GM21737 (cell line): ENCODE measurements at regions not wholly inside any gene's neighbourhood (a gene's known extent, or its start where the extent isn't known, plus 50 kb on each side); places are given as distances from the start of the nearest gene placed in this dataset.

ENCODE experiments used
- ATAC-seq: cut with Tn5 transposase; IDR thresholded peaks from one replicate; pipeline ENCODE4 v1.9.1; 2021; ENCODE audit warnings: mild to moderate bottlenecking, moderate library complexity; ENCODE audit not compliant: unreplicated experiment

- ATAC-seq, result no peak
Observed at GRCh38 chr13:74329962-74330361, 195.8 kb upstream of the KLF12 start.

- ATAC-seq, result no peak
Observed at GRCh38 chr13:74325106-74325505, 190.9 kb upstream of the KLF12 start.

GRCh38 chr13:74324338-74324737 is 190.1 kb upstream of the KLF12 start:
- ATAC-seq, result no peak

GRCh38 chr13:74322562-74322961 is 188.4 kb upstream of the KLF12 start:
- no peak for ATAC-seq

GRCh38 chr13:74320282-74320681 is 186.1 kb upstream of the KLF12 start:
- ATAC-seq, result no peak

DNA sequence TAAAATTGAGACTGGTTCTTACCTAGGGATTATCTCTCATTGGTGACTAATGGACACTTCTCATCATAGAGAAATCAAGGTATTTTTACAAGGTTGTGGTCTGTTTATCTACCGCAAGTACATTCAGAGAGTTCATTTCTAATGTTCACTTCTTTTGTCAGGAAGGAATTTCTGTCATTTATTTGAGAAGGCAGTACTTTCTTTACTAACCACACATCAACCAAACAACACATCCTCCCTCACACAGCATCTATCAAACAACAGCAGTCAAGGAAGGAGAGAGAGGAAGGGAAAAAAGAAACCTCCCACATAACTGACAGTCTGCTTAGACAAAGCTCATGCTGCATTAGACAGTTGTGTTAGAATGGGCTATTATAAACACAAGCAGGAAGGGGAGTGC is 182.3 kb upstream of the KLF12 start:
- ATAC-seq, result no peak

- ATAC-seq, result no peak
Observed at GRCh38 chr13:74306496-74306895, 172.3 kb upstream of the KLF12 start.

DNA sequence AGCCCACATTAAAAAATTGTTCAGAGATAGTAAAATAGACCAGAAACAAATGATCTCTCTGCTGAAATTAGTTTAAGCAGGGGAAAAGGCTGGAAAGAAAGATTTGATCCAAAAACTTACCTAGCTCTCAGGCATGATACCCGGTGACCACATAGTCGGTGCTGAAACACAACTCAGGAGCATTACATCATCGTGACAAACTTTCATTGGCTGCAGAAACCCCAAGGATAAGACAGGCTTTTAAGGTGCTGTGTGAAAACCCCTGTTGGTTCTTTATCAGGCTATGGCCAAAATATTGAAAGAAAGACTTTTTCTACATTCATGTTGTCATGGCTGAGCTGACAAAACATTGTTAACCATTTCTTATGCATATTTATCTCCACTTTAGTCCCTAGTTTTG is 171.7 kb upstream of the KLF12 start:
- ATAC-seq, result no peak

DNA sequence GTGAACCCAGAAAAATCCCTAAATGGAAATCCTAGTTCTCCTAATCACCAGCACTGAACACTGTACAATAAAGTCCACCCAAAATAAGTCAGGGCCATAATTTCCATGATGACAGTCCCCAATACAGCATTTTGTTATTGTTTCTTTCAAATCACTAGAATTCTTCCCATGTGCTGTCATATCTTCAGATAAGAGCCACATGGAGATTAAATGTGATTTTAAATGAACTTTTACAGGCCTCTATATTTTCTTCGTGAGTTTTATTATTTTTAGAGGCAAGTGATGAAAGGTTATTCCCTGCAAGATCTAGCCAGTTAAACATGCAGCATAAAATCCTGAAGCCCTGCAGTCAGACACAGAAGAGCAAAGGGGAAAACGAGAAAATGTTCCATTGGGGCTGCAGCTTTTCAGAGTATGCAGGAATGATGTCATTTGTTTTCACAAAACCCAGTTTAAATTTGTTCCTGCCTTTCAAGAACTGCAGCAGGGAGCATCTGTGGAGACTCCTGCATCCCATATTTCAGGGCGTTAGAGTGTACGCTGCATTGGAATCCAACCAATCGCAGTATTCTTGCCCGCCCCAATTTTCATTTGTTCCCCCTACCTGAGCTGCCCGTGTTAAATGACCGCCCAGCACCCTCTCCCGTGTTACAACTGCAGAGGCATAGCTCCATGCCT is 167.2 kb upstream of the KLF12 start:
- no peak for ATAC-seq

DNA sequence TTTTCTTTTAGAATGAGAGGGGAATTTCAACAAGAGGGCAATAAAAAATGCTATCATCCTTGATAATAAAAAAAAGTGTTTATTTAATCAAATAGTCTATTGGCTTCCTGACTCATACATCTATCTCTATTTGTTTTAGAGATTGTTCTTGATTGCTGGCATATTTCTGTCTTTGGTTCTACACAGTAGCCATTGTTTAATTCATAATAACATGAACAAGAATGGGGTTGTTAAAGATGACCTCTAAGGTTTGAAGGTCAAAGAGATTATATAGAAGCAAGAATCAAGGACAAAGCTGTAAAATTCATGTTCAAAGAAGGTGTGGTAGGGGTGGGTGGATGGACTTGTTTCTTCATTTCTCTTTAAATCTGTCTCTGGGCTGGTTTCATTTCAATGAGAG is 166.0 kb upstream of the KLF12 start:
- no peak for ATAC-seq

DNA sequence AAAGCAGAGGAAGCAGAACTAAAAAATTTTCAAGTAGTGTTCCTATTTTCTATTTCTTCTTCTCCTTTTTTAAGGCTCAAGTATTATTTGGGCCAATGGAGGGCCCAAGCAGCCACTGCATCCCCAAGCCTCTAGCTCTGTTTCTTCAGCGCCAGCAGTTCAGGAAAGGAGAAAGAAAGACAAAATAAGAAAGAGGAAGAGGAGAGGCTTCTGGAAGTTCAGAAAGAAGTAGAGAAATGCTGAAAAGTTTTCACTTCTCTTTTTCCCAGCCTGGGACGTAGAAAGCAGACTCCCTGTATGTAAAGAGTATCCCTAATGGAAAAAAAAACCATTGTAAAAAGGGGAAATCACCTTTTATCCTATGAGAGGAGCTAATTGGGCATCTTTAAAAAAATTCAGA is 165.5 kb upstream of the KLF12 start:
- ATAC-seq, result no peak

- no peak for ATAC-seq
Observed at GRCh38 chr13:74298923-74299322, 164.7 kb upstream of the KLF12 start.

GRCh38 chr13:74289861-74290773 is 155.9 kb upstream of the KLF12 start:
- ATAC-seq, result peak; percentile 55

DNA sequence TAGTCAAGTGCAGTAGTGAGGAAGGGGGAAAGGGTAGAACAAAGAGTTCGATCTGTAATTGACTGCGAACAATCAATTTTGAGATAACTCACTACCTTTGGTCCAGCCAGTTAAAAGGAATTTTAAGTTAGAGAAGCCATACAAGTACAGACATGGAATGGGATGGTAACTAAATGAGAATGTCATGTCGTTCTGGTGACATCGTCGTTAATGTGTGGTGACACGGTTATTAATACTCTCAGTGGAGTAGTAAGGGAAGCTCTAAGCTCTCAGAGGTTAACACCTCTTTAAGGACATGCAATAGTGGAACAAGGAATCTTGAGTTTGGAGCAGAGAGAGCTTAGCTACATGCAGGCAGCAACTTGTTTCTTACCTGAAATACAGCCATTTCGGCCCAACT is 154.9 kb upstream of the KLF12 start:
- ATAC-seq, result no peak

DNA sequence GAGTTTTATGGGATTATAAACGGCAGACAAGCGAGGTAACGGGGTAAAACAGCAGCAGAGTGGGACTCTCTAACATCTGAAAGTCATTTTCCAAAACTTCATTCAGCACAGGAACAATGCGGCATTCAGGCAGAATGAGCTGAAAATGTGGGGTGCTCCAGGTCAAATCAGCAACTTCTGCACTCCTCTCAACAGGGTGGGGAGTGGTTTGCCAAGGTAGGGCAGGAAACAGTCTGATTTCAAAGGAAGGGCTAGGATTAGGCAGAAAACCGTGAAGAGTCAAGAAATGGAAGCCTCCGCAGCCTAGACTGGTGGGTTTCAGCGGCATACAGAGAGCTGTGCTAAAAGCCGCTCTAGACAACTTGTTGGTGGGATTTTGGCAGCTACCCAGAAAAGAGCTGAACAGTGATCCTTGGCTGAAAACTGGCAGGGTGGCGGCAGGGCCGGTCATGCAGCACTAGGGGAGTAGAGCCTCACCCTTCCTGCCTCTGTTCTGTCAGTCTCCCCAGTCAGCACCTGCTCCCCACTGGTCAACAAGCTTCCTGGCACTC is 154.2 kb upstream of the KLF12 start:
- no peak for ATAC-seq

DNA sequence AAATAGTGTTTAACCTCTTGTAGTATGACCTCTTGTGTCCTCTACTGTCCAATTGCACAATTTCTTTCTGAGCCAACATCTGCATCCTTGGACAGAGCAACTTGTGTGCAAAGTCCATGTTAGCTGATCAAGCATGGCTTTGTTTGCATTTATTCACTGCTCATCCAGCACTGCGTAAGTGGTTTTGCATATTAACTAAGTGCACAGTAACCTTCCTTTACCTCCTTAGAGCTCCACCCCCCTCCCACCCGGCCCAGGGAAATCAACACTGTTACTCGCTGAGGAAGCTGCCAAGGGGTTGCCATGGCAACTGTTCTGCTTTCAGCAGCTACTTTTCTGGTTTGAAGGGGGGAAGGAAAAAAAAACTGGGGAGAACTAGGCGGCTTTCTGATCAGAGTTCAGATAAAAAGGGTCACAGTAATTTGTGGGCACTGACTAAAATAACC is 153.5 kb upstream of the KLF12 start:
- ATAC-seq, result no peak

DNA sequence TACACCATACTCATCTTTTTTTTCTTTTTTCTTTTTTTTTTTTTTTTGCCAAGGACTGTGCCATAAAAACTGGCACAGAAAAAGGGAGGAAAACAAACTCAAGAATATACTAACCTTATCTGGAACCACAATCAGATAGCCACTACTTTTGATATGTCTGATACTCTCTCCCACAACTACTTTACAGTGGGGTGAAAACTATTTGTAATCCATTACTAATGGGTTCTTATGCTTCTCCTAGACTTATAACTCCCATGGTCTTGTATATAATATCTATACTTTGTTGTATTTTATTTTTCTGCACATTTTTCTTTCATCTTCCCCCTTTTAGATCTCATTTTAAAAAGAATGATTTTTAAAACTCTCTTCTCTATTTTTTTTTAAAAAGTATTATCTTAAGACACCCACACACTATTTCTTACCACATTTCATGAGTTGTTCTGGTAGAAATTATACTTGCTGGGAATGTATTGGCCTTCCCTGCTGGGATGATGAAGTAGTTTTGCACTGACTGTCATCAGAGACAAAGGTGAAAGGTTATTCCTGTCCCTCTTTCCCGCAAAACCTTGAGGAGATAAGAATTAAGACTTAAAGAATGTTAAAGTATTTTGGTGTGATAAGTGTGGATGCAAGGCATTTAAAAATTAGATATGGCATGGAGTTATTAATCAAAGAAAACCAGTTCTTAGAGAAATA is 146.7 kb upstream of the KLF12 start:
- no peak for ATAC-seq

GRCh38 chr13:74280093-74280794 is 146.0 kb upstream of the KLF12 start:
- no peak for ATAC-seq

DNA sequence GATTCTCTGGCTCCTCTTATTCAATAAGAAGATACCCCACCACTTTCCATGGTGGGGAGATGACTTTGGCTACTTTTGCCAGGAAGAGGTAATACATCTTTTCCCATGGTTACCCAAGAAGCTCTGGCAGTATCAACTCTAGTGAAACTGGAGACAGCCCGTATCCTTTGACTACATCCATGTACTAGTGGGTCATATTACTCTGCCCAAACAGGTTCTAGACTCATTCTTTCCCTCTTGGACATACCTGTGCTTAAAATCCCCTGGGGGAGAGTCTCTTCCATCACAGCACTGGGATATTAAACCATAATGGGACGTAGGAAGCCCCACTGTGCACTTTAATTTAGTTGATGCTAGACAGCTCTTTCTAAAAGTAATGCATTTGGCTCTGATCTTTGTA is 144.7 kb upstream of the KLF12 start:
- ATAC-seq, result no peak

GRCh38 chr13:74274916-74275315 is 140.7 kb upstream of the KLF12 start:
- ATAC-seq, result no peak

GRCh38 chr13:74273581-74273980 is 139.4 kb upstream of the KLF12 start:
- no peak for ATAC-seq
